CD4-positive, alpha-beta T cell treated with Interleukin-17A for 4 hours (primary cell): ENCODE measurements at regions not wholly inside any gene's neighbourhood (a gene's known extent, or its start where the extent isn't known, plus 50 kb on each side); places are given as distances from the start of the nearest gene placed in this dataset.

ENCODE experiments used
- DNase-seq: peaks from one replicate; pipeline ENCODE4 v3.0.0-alpha.2; 2020; ENCODE audit warnings: mixed read lengths

DNA sequence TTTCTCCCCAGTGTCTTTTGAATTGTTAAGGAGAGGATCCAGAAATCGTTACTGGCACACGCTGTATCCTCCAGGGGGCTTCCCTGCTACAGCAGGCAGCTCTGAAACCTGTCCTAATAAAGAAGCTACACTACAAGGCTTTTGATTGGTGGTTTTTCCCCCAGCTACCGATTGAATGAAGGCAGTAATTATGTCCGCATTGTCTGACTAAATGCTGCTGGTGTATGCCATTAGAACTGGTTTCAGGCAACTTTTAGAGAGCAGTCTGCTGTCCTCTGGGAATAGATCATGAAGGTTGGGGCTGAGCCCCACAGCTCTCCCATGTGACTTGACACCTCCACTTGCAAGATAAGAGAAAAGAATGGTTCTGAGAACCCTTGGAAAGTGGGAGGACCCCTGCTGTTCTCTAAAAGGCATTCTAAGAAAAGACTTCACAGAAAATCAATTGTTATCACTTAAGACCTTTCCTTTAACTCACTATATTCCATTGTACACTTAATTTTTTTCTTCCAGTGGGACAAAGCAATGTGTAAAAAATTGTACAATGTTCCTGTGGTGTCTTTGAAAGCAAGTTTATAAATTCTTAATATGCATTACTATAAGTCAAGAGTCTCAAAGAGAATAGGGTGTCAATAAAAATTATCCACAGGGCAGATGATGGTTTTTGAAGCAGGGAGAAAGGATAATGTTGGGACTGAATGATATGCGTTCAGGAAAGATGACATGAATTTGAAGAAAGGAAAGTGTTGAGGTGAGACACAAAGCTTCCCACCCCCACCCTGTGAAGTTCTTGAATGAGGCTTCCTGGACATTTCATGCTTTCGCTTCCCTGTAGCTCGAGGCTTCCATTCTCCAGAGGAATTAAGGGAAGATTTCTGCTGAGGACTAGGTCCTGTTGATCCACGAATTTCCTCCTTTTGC, 53.0 kb upstream of the DAZL start:
- no peak for DNase-seq

DNA sequence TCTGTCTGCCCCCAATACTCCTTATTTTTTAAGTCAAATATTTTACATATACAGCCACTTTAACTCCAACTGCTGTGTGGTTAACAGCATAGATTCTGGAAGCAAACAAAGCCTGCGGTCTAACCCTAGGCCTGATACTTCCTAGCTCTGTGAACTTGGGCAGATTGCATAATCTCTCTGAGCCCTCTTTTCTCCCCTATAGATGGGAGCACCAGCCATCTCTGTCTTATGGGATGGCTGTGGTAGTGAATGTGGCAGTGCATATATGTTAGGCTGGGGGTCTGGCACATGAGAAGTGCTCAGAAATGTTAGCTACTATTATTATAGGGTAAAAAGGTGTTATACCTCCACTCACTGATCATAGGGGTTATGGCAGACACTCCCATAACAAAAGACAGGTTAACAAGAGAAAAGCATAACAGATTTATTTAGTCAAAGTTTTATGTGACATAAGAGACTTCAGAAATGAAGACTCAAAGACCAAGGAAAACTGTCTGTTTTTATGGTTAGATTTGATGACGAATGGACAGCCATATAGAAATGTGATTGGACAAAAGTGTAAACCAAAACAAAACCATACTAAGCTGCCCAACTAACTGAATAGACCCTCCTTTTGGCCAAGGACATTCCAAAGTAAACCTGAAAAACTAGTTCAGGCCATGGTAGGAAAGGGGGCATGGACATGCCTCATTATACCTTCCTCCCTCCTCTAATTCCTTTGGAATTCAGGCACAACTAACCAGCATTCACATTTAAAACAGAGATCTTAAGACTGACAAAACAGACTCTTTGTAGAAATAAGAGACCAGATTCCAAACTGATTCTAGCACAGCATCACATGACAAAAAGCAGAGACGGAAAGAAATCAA, 53.9 kb upstream of the DAZL start:
- no peak for DNase-seq

DNA sequence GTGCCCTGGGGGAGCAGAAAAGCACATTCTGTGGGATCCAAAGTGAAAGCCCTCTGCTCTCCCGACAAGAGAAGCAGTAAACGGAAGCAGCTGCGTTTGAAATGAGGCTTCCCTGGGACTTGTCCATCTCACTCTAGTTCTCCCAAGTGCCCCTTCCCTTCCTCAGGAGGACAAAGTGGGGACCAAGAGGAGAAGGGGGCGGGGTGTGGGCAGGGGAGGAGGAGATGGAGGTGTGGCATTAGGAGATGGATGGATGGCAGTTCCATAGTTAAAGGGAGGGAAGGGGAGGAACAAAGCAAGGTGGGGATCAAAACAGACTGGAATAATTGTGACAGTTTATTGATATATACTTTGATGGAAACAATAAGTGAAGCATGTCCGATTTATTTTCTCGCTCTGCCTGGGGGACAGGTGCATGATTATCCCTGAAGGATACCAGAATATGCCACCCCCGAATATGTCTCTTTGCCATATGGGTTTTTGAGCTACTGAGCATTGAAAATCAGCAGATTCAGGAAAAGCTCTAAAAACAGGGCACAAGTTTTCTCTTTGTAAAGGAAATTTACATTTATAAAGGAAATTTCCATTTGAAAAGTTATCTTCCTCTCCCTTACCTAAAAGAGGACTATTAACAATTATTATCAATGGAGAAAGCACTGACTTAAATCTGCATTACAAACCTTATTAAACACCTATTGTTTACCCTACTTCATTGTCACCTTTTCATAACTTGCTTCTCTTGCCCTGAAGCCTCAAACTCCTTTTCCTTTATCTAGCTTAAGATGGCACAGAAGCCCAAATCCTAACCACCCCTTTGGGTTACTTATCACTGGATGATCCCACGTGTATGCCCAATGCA, 58.9 kb upstream of the DAZL start:
- DNase-seq = no peak

DNA sequence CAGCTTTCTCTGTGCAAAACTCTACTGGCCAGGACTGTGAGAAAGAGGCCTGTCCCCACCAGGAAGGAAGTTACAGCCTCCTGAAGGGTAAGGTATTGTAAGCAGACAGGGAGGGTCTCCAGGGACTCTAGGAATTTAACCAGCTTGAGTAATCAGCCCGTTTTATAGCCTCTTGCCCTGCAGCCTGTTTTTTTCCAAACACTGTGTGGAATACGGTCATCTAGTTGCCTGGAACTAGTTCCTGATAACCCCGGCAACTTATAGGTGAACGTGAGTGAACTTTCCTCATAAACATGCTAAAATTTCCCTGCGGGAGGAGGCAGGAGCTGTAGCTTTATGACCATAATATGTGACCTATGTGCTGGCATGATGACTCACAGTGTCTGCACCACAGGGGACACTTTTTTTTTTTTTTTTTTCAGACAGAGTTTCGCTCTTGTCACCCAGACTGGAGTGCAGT, 60.1 kb upstream of the DAZL start:
- DNase-seq = no peak

DNA sequence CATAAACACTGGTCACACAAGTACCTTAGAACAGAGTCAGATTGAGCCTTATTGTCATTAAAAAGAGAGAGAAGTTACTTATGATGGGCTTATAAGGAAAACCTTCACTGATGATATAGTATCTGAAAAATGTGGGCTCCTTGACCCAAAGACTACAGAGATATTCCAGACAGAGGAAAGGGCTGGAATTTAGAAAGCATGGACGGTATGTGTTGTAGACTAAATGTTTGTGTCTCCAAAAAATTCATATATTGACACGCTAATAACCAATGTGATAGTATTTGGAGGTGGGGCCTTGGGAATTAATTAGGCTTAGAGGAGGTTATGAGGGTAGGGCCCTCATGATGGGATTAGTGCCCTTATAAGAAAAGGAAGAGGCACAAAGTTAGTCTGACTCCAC, 61.0 kb upstream of the DAZL start:
- DNase-seq = no peak

DNA sequence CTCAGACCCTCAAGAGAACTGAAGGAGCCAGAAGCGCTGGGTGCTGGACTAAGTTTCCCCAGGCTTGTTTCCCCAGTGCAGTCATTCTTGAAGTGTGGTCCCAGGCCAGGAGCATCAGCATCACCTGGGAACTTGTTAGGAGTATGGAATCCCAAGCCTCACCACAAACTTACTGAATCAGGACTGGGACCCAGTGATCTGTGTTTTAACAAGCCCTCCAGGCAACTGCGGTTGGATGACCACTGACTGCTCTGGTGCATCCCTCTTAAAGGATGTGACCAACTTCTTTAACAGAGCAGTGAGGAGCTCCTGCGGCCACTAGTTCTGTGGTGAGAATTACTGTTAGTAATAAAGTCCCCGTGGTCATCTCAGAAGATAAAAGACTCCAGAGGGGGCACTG, 62.4 kb upstream of the DAZL start:
- no peak for DNase-seq

DNA sequence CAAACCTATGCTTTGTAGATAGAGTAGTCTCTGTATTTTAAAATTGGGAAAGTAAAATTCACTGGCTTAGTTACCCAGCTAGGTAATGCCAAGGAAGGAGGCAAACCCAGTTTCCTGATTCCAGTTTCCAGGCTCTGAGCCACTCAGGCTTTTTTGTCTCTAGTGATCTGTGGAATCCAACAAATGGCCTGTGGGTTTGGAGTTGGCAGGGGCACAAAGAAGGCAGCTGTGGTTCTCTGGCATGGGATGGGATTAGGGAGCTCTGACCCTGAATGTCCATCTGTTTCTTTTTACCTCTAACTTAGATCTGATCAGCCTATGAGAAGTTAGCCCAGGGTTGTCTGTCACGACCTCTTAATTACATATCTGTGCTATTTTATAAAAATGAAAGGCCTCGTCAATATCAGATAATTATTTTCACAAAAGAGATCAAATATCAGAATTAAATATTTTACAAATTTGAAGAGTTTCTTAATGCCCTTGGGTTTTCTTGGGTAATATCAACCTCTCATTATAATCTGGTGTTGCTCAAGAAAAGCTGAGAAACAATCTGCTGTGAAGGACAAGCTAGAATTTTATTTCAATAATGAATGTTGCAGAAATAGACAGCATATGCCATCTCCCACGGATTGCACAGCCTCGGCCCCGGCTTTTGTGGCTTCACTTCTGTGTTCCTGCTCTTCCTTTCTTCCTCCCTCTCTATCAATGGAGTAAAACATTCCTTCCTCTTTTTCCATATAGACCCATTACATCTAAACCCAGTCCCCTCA, 63.7 kb upstream of the DAZL start:
- no peak for DNase-seq

DNA sequence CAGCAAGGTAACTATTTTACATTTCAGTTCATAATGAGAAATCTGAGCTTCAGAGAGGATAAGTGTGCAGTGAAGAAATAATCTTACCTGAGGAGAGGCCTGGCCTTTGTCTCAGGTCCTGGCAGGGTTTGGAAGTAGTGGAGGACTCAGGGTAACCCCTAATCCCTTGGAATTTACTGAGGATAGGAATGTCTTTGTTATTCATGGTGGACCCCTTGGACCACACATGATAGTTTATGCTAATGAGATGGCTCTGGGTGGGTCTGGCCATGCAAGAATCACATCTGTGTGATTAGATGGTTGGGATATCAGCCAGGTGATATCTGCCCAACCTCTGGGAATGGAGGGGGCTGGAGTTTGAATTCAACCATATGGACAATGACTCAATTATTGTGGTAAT, 65.0 kb upstream of the DAZL start:
- DNase-seq = no peak

DNA sequence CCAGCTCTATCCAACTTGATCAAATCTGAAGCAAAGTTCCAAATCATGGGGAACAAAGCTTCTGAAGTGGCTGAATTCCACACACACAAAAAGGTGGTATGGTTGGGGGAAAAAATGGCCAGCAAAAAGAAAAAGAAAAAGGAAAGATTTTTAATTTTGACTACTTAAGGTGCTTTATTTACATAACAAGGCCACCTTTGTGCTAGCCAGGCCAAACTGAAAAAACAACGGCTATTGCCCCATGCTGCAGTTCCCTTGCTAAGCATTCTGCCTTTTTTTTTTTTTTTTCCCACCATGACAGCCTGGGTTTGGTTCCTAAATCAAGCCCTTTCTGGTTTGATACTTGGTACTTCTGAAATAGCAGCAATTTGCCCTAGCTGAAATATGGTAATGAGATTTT, 66.5 kb upstream of the DAZL start:
- DNase-seq = no peak

DNA sequence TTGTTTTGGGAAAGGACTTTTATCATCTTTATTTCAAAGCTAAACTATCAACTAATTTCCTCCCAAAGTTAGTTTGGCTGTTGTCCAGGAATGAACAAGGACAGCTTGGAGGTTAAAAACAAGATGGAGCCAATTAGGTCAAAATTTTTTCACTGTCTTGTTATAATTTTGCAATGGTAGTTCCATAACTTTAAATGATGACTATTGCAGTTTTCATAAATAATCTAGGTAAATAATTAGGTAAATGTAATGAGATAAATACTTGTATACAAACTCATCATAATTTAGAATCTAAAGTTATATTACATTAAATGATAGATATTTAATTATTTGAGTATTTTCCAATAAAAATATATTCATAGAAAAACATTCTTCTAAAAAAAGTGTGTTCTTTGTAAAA, 68.3 kb upstream of the DAZL start:
- no peak for DNase-seq

DNA sequence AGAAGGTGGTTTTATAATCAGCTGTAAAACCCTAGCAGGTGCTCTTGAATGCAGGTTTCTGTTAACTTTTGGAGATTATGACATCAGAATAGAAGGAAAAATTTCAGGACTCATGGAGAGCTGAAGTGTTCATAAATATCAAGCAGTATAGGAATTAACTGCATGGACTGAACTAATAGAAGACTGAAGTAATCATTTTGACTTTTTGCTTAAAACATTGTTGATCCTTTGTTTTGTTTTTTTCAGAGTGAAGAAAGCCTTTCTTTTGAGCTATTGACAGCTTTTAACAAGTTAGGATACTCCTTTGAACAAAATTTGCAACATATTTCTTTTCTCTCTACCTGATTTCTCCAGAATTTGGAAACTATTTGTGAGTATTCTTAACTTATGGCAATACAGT, 70.6 kb upstream of the DAZL start:
- no peak for DNase-seq

DNA sequence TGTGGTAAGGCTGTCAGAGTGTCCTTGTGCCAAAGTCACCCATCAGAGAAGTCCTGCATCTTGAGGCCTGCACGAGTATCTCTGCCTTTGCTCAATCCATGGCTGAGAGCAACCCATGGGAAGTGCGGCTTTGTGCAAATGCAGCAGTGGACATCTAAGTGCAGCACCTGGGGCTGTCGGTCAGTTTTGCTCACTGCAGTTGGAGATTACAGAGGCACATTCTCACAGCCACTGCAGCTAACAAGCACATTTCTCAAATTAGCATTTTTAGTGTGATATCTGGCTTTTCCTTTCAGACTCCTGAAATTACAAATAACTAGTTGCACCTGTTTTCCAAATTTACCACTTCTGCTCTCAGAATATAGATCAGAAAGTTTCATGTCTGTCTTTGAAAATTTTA, 81.5 kb upstream of the DAZL start:
- no peak for DNase-seq

DNA sequence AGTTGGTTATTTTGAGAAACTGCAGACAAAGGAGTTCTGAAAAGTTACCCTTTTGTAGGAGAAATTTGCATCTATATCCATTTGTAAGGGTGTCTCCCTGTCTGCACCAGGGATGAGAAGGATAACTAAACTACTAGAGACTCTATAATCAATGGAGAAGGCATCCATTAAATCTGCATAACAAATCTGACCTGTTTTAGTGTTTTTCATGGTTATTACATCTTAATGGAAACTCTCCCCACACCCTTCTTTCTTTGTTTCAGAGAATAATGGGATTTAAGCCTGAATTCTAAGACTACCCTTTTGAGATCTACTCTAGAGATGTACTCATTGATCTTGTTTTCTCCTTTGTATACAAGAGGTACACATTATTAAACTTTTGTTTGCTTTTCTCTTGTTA, 82.0 kb upstream of the DAZL start:
- no peak for DNase-seq

DNA sequence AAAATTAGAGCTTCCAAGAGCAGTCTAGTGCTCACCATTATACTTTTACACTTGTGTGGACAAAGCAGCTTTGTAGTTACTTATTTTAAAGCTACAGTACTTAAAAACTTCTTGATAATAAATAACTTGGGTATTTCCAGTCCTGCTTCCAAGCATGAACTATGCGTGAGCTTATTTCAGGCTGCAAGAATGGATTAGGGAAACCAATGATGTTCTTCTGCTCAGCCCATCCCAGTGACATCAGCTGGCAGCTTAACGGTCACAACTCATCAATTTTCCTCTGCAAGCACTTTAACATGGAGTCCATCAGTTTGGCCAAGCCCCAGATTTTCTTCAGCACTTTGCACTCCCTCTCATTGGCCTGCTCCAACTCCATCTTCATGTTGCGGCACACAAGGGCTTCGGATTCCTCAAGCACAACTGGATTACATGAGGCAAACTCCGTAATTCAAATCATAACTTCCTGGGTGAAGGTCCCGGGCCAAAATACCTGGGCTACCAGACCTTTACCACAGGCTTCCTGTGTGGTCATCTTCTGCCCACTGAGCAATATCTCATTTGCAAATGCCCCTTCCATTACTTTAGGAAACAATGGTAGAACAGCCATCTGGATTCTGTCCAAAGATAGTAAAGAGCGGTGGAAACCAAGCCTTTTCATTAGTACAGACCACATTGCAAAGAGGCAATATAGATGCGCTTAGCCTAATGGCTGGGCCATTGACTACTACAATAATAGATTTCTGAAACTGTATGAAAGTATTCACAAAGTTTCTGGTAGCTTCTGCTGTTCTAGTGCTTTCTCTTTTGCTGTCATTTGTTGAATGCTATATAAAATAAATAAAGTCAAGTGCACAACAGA, 87.5 kb upstream of the DAZL start:
- no peak for DNase-seq

DNA sequence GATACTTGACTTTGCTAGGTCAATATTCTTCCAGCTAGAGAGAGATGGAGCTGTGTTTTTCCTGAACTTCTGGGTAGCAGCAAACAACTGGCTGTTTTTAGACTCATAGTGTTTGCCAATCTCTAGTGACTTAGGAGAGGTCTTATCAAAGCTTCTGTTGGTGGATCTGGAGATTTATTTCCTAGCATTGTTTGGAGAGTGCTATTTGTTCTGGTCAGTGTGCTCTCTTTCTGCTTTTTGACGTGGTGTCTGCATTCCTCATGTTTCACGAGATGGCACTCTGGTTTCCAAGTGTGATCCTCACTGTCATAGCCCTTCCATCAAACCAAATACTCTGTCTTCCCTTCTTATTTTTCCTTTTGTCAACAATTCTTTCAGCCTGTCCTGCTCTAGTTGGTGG, 88.6 kb upstream of the DAZL start:
- no peak for DNase-seq

DNA sequence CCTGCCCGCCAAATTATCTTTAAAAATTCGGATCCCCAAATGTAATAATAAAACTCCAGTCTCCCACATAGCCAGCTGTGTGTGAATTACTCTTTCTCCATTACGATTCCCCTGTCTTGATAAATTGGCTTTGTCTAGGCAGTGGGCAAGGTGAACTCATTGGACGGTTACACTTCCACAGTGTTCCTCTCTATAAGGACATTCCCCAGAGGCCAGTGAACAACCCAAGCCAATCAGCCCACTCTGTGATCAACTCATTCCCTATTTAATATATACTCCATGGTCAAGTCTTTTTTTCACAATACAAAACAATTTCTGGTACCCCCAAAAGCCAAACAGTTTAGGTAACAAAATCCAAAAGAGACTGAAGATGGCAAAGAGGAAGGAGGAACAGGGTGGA, 90.5 kb upstream of the DAZL start:
- no peak for DNase-seq

DNA sequence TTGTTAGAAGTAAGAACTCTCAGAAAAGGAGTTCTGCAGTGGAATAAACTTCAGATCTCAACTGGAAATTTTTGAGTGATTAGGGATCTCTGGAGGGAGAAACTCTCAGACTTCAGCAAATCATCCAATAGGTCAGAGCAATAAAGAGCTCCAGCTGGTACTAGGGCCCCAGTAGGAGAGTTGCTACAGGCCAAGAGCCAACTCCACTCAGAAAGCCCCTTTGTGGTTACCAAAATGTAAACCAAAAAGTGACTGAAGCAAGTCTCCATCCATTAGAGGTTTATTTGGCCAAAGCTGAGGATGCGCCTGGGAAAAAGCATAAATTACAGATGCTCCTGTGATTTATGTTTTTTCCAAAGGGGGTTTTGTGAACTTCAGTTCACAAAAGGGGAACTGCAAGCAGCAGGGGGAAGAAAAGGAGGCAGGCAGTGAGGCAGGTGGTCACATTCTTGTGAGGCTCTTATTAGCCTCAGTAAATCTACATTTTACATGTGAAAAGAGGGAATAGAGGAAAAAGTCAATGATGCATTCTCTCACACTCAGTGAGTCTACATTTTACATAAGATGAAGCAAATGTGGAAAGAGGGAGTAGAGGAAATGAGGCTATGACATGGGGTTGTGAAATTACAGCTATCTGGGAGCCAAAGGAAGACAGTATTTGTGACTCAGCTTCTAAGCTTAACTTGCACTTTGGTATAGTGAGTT, 92.4 kb upstream of the DAZL start:
- DNase-seq = no peak

DNA sequence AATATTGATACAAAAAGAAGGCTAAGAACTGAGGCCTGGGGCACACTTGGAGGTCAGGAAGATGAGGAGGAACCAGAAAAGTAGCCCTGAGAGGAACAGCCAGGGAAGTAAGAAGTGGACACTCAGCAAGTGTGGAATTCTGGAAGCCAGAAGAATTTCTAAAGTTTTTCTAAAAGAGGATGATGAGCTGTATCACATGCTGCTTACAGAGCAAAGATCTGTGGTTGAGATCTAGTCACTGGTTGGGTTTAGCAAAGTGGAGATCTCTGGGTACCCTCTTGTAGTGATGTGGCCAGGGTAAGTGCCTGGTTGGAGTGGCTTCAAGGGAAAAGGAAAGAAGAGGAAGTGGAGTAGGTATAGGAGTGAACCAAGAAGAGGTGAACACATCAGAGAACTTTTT, 95.4 kb upstream of the DAZL start:
- no peak for DNase-seq

DNA sequence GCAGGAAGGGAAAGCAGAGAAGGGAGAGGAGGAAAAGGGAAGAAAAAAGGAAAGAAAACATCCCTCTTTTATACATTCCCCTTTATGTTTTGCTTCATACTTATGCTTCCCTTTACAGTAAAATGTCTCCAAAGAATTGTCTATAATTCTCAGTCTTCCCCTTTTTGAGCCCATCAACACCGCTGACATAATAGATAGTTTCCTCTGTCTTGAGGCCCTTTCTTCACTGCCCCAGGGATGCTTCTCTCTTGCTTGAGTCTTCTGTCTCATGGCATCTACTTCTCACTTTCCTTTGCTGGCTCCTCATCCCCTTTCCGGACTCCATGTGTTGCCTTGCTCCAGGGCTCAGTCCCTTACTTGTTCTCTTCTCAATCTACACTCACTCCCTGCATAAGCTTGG, 99.7 kb upstream of the DAZL start:
- no peak for DNase-seq

DNA sequence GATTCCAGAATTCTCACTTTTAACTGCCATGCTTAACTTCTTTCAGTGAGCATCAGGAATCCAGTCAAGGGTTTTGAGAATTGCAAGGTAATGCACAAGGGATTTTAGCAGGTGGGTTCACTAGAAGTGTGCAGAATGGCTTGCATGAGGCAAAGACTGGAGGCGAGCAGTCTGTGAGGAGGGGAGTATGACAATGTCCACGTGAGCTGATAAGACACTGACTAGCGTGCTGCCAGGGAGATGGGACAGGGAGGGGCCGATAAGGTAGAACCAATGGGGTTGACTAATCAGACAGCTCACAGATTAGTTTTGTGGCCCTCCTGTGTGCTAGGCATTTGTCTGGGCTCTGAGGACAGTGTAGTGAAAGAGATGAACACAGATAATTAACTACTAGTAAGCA, 102.0 kb upstream of the DAZL start:
- DNase-seq = no peak

DNA sequence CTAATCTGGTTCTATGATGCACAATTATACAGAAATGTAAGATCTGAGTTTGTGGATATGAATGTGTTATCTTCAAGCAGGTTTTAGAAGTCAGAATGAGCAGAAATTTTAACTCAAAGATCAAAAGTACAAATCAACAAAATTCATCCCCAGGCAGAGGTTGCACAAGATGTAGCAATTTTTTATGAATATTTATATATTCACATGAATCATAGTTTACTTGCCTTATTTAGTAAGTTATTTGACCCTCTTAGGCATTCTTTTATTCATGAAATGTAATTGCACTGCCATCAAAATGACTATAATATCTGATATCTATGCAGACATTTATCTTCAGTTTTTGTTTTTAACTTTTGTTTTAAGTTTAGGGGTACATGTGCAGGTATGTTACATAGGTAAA, 103.1 kb upstream of the DAZL start:
- no peak for DNase-seq
